ENCODE measurements at regions not wholly inside any gene's neighbourhood (a gene's known extent, or its start where the extent isn't known, plus 50 kb on each side); places are given as distances from the start of the nearest gene placed in this dataset.

Small RNA genes in the stretch of these regions (microRNA-seq; reads per million reads assigned to microRNA genes)
- 0 reads per million in 3 donors for gene MIR8052

Small RNA genes in the stretch of these regions (small RNA-seq; reads per million reads assigned to genes)
- gene AP004371.1 (0 reads per million in 4 donors), gene MIR8052 (0 reads per million in 4 donors)

All from spleen (tissue), 7 donors.